ENCODE measurements at regions not wholly inside any gene's neighbourhood (a gene's known extent, or its start where the extent isn't known, plus 50 kb on each side); places are given as distances from the start of the nearest gene placed in this dataset.
"Not testable (repeated sequence)": the region's sequence is repeated elsewhere in the genome, so short reads cannot be mapped to it uniquely, and the experiment has no call there.

GRCh38 chr5:93682471-93683404 lies 58.7 kb downstream of the POU5F2 start:
- DNase-seq = not testable (repeated sequence)

GRCh38 chr5:93681432-93681831 lies 60.0 kb downstream of the POU5F2 start:
- DNase-seq = no peak

- peak; percentile 53 for DNase-seq
Observed at GRCh38 chr5:93677359-93677891, 64.0 kb downstream of the POU5F2 start.

- DNase-seq = no peak
Observed at GRCh38 chr5:93676704-93677103, 64.7 kb downstream of the POU5F2 start.

- no peak for DNase-seq
Observed at GRCh38 chr5:93675460-93676450, 65.6 kb downstream of the POU5F2 start.

- DNase-seq = no peak
Observed at GRCh38 chr5:93674866-93675459, 66.4 kb downstream of the POU5F2 start.

GRCh38 chr5:93674138-93674537 lies 67.3 kb downstream of the POU5F2 start:
- DNase-seq = no peak

GRCh38 chr5:93673316-93673954 lies 68.0 kb downstream of the POU5F2 start:
- peak; percentile 8 for DNase-seq

GRCh38 chr5:93665648-93666047 lies 75.8 kb downstream of the POU5F2 start:
- no peak for DNase-seq

GRCh38 chr5:93660677-93661076 lies 77.7 kb downstream of the NR2F1 start:
- no peak for DNase-seq

GRCh38 chr5:93658044-93658443 lies 75.0 kb downstream of the NR2F1 start:
- DNase-seq = no peak

GRCh38 chr5:93654676-93655075 lies 71.7 kb downstream of the NR2F1 start:
- DNase-seq = no peak

- no peak for DNase-seq
Observed at GRCh38 chr5:93653716-93654115, 70.7 kb downstream of the NR2F1 start.

GRCh38 chr5:93649234-93649900 lies 66.3 kb downstream of the NR2F1 start:
- no peak for DNase-seq

GRCh38 chr5:93644760-93645159 lies 61.7 kb downstream of the NR2F1 start:
- DNase-seq = no peak

Data from NCI-H2227 treated with DMSO at 0.1 percent for 48 hours (cell line).